GM12872 (cell line): ENCODE measurements at regions not wholly inside any gene's neighbourhood (a gene's known extent, or its start where the extent isn't known, plus 50 kb on each side); places are given as distances from the start of the nearest gene placed in this dataset.

Experiments used
- TF ChIP-seq, protein P1 (sequence below): IDR thresholded peaks from 3 replicates; pipeline ENCODE4 v1.5.1; 2011; ENCODE audit warnings: low read depth, mild to moderate bottlenecking, low read length, moderate library complexity; ENCODE audit not compliant: insufficient read depth

DNA sequence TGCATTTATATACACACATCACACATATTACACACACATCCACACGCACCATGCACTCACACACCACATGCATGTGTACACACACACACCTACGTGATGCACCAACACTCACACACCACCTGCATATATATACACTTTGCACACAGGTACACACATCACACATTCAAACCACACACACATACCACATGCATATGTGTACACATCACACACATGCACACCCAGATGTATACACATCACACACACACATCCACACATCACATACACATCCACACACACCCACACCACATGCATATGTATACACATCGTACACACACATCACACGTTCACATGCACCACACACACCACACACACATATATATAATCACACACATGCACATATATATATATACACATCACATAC, 281.8 kb downstream of the IRF8 start:
- TF ChIP-seq, protein P1, sequence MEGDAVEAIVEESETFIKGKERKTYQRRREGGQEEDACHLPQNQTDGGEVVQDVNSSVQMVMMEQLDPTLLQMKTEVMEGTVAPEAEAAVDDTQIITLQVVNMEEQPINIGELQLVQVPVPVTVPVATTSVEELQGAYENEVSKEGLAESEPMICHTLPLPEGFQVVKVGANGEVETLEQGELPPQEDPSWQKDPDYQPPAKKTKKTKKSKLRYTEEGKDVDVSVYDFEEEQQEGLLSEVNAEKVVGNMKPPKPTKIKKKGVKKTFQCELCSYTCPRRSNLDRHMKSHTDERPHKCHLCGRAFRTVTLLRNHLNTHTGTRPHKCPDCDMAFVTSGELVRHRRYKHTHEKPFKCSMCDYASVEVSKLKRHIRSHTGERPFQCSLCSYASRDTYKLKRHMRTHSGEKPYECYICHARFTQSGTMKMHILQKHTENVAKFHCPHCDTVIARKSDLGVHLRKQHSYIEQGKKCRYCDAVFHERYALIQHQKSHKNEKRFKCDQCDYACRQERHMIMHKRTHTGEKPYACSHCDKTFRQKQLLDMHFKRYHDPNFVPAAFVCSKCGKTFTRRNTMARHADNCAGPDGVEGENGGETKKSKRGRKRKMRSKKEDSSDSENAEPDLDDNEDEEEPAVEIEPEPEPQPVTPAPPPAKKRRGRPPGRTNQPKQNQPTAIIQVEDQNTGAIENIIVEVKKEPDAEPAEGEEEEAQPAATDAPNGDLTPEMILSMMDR, result no peak

DNA sequence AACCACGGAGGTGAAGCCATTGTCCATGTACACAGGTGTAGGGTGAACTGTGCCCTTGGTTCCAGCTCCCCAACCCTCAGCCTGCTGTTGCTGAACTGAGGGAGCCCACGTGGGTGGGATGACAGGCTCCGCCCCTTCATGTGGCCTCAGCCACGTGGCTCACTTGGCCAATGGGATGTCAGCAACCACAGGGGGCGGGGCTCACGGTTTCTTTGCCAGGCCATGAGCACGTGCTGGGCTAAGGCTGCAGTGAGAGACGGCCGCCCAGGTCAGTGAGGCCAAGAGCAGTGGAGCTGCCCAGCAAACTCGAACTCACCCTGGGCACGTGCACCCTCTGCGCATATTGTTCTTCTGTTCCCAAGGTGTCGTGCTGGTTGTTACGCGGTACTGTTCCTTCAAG, 282.6 kb downstream of the IRF8 start:
- TF ChIP-seq, protein P1, result no peak

DNA sequence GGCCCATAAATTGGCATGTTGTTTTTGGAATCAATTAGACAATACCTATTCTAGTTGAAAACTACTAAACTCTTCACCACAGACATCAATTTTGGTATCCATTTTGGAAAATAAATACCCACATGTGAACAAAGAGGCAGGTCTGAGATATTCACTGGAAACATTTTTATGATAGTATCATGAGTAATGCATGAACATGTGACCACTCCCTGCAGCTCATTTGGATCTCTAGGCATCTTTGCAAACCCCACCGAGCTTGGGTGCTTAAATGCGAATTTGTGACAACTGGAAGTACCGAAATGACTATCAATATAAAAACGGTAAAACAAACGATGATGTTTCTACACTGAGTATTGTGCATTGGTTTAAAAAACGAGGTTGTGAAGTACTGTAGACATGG, 285.2 kb downstream of the IRF8 start:
- TF ChIP-seq, protein P1, result no peak

DNA sequence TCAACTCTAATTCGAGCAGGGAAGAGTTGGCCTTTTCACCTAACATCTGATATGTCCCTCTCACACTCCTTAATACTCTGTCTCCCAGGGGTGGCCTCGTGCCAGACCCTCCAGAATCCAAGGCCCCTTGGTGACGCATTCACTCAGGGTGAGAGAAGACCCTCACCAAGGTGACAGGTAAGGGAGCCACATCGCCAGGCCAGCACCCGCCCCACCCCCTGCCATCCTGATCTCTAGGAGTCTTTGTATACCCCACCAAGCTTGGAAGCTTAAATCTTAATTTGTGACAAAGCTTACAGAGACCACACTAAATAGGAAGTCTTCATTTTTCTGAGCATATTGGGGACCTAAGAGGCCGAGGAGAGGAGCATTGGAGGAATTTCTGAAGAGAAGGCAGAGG, 286.1 kb downstream of the IRF8 start:
- TF ChIP-seq, protein P1, result no peak

DNA sequence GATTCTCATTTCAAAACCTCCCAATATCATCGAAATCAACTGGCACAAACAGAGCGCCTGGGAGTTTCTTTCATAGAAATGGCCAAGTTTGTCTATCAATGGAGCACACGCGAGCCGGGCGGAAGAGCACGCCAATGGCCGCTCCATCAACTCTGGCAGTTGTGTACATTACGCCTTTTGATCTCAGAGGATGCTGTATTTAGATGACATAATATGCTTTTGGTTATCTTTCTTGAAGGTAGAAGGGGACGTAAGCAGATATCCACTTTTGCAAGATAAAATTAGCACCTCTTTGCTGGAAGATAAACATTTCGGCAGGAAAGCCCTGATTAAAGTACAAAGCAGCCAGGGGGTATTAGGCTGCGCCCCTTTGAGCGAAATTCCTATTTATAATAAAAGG, 287.4 kb downstream of the IRF8 start:
- TF ChIP-seq, protein P1, result no peak

DNA sequence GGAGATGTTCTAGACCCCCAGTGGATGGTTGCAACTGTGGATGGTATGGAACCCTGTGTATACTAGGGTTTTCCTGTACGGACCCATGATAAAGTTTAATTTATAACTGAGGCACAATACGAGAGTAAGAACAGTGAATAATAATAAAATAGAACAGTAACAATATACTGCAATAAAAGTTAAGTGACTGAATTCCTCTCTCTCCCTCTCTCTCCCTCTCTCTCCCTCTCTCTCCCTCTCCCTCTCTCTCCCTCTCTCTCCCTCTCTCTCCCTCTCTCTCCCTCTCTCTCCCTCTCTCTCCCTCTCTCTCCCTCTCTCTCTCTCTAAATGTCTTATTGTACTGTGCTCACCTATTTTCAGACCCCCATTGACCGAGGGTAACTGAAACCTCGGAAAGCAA, 291.0 kb downstream of the IRF8 start:
- TF ChIP-seq, protein P1, result no peak

DNA sequence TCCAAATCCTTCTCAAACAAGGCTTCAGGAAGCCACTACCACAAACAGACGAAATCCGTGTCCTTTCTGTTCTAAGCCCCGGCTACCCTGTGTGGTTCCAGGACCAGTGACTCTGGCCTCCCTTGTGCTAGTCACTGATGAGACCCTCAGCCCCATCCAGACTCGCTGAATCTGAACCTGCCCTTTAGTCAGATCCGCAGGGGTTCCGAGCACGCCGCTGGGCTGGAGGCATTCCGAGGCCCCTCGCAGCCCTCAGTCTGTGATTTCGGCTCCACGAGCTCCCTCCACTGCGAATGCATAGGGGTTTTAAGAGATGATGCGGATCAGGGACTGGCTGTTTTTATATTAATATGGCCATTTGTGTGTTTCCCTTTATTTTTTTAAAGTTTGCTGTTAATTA, 292.7 kb downstream of the IRF8 start:
- TF ChIP-seq, protein P1, result no peak

DNA sequence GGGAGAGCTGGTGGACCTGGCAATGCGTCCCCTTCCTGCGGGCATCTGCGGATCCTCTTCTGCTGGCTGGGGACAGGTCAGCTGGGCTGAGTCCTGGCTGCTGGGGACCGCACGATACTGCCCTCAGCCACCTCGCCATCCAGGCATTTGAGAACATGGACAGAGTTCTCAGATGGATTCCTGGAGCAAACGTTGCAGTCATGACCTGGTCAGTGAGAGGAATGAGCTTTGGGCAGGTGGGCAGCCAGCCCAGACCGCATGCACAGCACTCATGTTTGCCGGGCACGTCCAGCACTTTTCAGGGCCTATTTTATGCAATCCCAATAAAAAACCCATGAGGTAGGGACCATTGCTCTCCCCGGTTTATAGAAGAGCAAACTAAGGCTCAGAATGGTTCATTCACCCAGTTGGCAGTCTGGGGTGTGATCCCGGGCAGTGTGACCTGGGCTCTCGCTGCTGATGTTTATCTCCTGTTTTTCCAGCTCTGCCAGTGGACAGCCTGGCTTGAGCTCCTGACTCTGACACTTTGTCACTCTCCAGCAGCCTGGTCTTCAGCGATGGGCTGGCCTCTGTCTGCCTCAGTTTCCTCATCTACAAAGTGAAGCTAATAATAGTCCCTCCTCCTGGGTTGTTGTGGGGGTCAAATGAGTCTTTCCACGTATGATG, 294.7 kb downstream of the IRF8 start:
- TF ChIP-seq, protein P1, result no peak
